ENCODE measurements at regions not wholly inside any gene's neighbourhood (a gene's known extent, or its start where the extent isn't known, plus 50 kb on each side); places are given as distances from the start of the nearest gene placed in this dataset.

GRCh38 chr15:91488452-91488851, 365.1 kb upstream of the SLCO3A1 start:
- no peaks in the 10 kb centered on the region for H3K27me3 ChIP-seq (replicated peaks; ENCODE audit: control insufficient read depth, insufficient read depth, low read length)
- no peak overlapping the region for H3K4me3 Mint-ChIP-seq (ENCODE audit: unreplicated experiment)
- ChIA-PET POLR2A (no interaction called here), CTCF (no interaction called here)
- TF ChIP-seq, protein P1, sequence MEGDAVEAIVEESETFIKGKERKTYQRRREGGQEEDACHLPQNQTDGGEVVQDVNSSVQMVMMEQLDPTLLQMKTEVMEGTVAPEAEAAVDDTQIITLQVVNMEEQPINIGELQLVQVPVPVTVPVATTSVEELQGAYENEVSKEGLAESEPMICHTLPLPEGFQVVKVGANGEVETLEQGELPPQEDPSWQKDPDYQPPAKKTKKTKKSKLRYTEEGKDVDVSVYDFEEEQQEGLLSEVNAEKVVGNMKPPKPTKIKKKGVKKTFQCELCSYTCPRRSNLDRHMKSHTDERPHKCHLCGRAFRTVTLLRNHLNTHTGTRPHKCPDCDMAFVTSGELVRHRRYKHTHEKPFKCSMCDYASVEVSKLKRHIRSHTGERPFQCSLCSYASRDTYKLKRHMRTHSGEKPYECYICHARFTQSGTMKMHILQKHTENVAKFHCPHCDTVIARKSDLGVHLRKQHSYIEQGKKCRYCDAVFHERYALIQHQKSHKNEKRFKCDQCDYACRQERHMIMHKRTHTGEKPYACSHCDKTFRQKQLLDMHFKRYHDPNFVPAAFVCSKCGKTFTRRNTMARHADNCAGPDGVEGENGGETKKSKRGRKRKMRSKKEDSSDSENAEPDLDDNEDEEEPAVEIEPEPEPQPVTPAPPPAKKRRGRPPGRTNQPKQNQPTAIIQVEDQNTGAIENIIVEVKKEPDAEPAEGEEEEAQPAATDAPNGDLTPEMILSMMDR (IDR thresholded peaks at IDR 0.05; ENCODE audit: insufficient read depth in 1 of 2, low read depth in 1 of 2, low read length in 1 of 2, severe bottlenecking in 1 of 2, unreplicated experiment in 1 of 2), result no peak
- H3K36me3 Mint-ChIP-seq (ENCODE audit: insufficient read depth, unreplicated experiment), result no peaks in the 10 kb centered on the region
- peaks cover 19% of the 10 kb centered on the region for H3K27me3 Mint-ChIP-seq (ENCODE audit: insufficient read depth, unreplicated experiment)
- no peaks in the 10 kb centered on the region for H3K4me1 ChIP-seq
- H3K4me1 Mint-ChIP-seq (ENCODE audit: low read depth, unreplicated experiment), result no peaks in the 10 kb centered on the region
- H3K4me3 ChIP-seq (ENCODE audit: low read depth, low read length), result no peak overlapping the region
- no TSS peak for BruUV-seq (replicated peaks)
- no peaks in the 10 kb centered on the region for H3K36me3 ChIP-seq (ENCODE audit: control insufficient read depth, insufficient read depth, low read length)
- no peak overlapping the region for H3K27ac Mint-ChIP-seq (ENCODE audit: unreplicated experiment)
- H3K9me3 ChIP-seq, result no peaks in the 10 kb centered on the region
- H3K9me3 Mint-ChIP-seq (ENCODE audit: unreplicated experiment), result no peaks in the 10 kb centered on the region
- no peak for DNase-seq
- intact Hi-C loops (cut with micrococcal nuclease; ENCODE audit: unreplicated experiment), result no loop called here

DNA sequence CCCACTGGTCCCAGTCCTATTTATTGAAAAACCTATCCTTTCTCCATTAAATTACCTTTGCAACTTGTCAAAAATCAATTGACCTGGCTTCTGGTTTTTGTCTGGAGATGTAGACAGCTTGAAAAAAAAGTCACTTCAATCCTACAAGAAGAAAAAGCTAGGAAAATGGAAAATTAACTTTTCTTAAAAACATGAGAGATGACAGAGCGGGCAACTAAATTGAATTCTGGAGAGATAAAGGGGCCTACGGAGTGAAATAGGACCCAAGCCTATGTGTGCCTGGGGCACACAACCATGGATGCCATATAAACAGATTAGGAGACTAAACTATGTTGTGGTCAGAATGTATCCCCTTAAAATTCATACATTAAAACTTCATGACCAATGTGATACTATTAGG, 363.3 kb upstream of the SLCO3A1 start:
- Histone ChIP-seq H3K4me3 (ENCODE audit: low read depth, low read length) (no peak overlapping the region), H3K4me1 (no peaks in the 10 kb centered on the region), H3K36me3 (ENCODE audit: control insufficient read depth, insufficient read depth, low read length) (no peaks in the 10 kb centered on the region), H3K9me3 (no peaks in the 10 kb centered on the region), H3K27me3 (replicated peaks; ENCODE audit: control insufficient read depth, insufficient read depth, low read length) (no peaks in the 10 kb centered on the region)
- POLR2A ChIA-PET, result no interaction called here
- H3K27me3 Mint-ChIP-seq (ENCODE audit: insufficient read depth, unreplicated experiment), result peaks cover 13% of the 10 kb centered on the region
- no peaks in the 10 kb centered on the region for H3K4me1 Mint-ChIP-seq (ENCODE audit: low read depth, unreplicated experiment)
- DNase-seq, result no peak
- no peak overlapping the region for H3K27ac Mint-ChIP-seq (ENCODE audit: unreplicated experiment)
- H3K9me3 Mint-ChIP-seq (ENCODE audit: unreplicated experiment), result no peaks in the 10 kb centered on the region
- CTCF ChIA-PET, result no interaction called here
- intact Hi-C loops (cut with micrococcal nuclease; ENCODE audit: unreplicated experiment), result no loop called here
- H3K4me3 Mint-ChIP-seq (ENCODE audit: unreplicated experiment), result no peak overlapping the region
- TF ChIP-seq, protein P1 (IDR thresholded peaks at IDR 0.05; ENCODE audit: insufficient read depth in 1 of 2, low read depth in 1 of 2, low read length in 1 of 2, severe bottlenecking in 1 of 2, unreplicated experiment in 1 of 2), result no peak
- no TSS peak for BruUV-seq (replicated peaks)
- H3K36me3 Mint-ChIP-seq (ENCODE audit: insufficient read depth, unreplicated experiment), result no peaks in the 10 kb centered on the region

DNA sequence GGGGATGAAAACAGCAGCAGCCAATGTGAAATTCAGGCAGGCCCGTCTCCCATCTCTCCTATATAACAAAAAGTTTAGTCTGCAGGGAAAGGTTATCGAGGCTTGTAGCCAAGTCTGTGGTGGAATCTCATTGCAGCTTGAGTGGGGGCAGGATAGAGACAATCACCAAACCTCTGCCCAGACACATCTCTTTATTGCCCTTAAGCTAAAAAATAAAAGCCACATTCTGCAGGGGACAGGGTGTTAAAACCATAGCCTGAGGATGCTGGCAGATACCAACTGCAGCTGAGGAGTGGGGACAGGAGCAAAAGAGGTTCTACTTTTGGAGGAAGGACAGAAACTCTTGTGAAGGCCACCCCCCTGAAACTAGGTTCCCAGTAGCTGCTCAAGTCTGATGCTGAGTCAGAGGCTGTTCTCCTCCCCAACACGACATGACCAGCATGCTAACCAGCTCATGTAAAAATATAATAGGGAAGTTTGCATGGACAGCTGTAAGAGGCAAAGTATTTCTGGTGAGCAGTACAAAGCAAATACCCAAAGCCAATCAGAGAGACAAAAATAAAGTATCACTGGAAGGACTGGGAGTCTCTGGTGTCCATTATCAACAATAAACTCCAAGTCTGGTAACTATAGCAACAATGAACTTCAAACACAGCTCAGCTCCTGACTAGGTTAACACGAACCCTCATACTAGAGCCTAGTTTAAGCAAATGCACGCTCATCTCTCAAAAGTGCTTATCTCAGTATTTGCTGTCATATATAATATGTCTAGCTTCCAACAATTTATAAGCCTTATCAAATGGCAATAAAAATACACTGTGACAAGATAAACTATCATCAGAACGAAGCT, 362.2 kb upstream of the SLCO3A1 start:
- H3K4me3 Mint-ChIP-seq (ENCODE audit: unreplicated experiment), result no peak overlapping the region
- H3K36me3 Mint-ChIP-seq (ENCODE audit: insufficient read depth, unreplicated experiment), result peaks cover 6% of the 10 kb centered on the region
- H3K4me1 ChIP-seq, result no peaks in the 10 kb centered on the region
- ChIA-PET POLR2A (no interaction called here), CTCF (no interaction called here)
- no peaks in the 10 kb centered on the region for H3K4me1 Mint-ChIP-seq (ENCODE audit: low read depth, unreplicated experiment)
- H3K27me3 Mint-ChIP-seq (ENCODE audit: insufficient read depth, unreplicated experiment), result peaks cover 15% of the 10 kb centered on the region
- no peak overlapping the region for H3K4me3 ChIP-seq (ENCODE audit: low read depth, low read length)
- no peaks in the 10 kb centered on the region for H3K27me3 ChIP-seq (replicated peaks; ENCODE audit: control insufficient read depth, insufficient read depth, low read length)
- intact Hi-C loops (cut with micrococcal nuclease; ENCODE audit: unreplicated experiment), result no loop called here
- no peaks in the 10 kb centered on the region for H3K9me3 ChIP-seq
- TF ChIP-seq, protein P1 (IDR thresholded peaks at IDR 0.05; ENCODE audit: insufficient read depth in 1 of 2, low read depth in 1 of 2, low read length in 1 of 2, severe bottlenecking in 1 of 2, unreplicated experiment in 1 of 2), result no peak
- no peaks in the 10 kb centered on the region for H3K36me3 ChIP-seq (ENCODE audit: control insufficient read depth, insufficient read depth, low read length)
- DNase-seq, result no peak
- BruUV-seq (replicated peaks), result no TSS peak
- no peaks in the 10 kb centered on the region for H3K9me3 Mint-ChIP-seq (ENCODE audit: unreplicated experiment)
- H3K27ac Mint-ChIP-seq (ENCODE audit: unreplicated experiment), result no peak overlapping the region
